T-helper 9 cell (primary cell): ENCODE measurements at regions not wholly inside any gene's neighbourhood (a gene's known extent, or its start where the extent isn't known, plus 50 kb on each side); places are given as distances from the start of the nearest gene placed in this dataset.

Source experiments
- DNase-seq: peaks from one replicate; pipeline ENCODE4 v3.0.0-alpha.2; 2020

DNA sequence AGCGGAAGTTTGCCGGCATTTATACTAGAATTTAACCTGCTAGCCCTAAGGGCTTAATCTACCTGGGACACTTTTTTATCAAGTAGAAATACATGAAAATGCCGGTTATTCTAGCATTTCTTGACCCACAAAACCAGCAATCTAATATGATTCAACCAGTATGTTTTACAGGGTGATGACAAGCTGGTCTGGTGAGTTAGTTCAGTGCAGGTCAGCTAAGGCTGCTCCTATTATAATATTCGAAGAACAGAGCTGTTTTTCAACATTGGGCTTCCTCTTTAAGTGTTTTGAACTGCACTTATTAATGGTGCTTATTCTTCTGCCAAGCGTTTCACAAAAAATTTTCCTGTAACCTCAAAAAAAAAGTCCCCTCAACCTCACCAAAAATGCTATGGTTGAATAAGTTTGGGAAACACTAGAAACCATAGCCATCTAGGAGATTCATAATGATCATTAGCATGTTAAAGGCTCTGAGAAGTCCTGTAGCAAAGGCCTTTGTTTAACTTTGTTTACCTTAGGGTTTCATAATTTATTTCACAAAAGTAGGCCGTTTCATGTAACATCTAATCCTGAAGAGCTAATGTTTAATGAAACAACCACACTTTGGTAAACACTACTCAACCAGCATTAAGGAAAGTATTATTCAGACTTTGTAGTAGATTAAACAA is 526.6 kb downstream of the KLF12 start:
- no peak for DNase-seq

DNA sequence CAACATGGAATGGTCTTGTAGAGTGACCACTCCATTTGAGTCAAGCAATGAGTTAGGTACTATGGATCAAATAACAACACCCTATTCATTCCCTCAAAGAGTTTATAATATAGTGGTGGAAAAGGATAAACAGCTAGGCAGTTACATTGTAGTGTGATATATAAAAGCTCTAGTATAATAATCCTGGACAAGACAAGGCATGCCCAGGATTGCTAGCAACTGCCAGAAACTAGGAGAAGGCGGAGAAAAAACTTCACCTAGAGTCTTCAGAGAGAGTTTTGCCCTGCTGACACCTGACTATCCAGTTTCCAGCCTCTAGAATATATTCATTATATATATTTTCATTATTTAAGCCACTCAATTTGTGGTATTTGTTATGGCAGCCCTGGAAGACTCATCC is 530.6 kb downstream of the KLF12 start:
- DNase-seq = no peak

DNA sequence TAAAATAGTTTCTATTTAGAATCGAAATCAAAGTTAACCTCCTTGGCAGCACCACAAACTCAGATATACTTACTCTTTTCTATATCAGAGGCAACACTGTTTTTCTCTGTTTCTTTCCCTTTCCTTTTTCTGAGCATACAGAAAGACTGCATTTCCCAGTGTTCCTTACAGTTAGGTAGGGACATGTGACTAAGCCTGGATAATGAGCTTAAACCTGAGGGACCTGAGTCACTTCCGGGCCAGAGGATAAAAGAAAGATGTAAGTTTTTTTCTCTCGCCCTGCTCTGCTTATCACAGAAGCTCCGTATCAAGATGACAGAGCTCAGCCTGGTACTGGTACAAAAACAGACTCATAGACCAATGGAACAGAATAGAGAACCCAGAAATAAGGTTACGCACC is 531.9 kb downstream of the KLF12 start:
- DNase-seq = no peak

DNA sequence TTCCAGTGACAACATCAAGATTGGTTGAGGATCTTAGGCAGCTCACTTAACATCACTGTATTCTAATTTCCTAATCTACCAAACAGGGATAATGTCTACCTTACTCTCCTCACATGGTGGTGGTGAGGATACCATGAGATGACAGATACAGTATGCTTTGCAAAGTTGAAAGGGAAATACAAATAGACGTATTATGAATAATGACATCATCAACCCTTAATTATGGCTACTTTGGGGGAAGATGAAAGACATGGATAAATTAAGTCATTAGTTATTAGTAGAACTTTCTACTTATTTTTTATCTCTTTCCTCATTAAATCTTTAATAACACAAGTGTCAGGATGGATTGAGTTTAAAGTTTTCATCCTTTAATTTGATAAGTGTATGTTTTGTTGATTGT is 532.5 kb downstream of the KLF12 start:
- no peak for DNase-seq

DNA sequence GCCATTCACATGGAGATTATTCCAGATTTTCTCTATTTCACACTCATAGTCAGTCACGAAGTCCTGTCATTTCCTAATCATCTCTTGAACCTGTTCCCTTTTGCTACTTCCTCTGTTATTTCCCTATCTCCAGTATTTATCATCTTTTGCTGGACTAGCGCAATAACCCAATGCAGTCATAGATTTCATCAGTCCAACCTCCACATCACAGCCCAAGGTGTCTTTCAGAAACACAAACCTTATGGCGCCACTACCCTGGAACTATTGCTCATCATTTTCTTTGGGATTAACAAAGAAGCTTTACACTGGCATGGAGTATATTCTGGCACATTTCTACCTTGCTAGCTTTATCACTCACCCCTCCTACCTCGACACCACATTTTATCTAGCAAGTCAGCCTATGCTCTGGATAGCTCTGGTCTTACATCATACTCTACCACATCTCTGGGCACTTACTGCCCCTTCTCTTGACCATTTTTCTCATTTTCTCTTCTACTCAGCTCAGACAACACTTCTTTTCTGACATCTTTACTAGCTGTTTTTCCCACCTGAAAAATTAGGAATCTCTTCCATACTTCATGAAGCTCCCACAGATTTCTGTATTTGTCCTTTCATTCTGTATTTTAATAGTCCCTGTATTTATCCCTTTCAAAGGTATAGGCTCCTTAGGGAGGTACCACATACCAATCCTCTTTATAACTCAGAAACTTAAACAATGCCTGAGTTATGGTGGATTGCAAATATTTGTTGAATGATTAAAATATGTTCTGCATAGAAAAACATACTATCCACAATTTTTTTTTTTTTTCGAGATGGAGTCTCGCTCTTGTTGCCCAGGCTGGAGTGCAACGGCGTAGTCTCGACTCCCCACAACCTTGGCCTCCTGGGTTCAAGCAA is 534.7 kb downstream of the KLF12 start:
- DNase-seq = no peak

DNA sequence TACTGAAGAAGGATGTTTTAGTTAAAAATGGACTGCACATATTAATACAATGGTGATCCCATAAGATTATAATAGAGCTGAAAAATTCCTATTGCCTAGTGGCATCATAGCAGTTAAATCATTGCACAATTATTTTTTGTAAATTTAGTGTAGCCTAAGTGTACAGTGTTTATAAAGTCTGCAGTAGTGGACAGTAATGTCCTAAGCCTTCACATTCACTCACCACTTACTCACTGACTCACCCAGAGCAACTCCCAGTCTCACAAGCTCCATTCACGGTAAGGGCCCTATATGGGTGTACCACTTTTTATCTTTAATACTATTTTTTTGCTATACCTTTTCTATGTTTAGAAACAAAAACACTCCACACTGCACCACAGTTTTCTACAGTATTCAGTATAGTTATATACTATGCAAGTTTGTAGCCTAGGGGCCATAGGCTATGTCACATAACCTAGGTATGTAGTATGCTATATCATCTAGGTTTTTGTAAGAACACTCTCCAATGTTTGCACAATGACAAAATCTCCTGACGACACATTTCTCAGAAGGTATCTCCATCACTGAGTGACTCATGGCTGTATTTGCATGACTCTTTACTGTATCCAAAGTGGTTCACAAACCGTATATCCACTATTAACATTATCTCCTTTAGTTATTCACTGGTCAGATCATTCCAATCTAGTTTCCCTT is 536.0 kb downstream of the KLF12 start:
- DNase-seq = no peak

DNA sequence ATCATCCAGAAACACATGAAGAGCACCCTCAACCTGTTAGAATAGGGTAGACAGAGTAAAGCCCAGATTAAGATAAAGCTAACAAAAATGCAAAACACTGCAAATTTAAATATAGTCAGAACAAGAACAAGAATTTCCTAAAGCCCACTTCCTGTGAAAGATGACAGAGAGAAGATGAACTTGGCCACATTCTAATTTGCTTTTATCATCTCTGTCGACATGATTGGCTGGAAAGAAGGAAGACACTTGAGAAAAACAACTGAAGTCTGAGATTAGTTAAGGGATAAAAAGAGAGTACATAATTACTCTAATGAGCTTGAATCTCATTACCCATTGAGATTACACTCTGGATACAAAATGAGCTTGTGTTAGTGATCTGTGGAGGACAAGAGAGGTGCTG is 537.6 kb downstream of the KLF5 start:
- no peak for DNase-seq

DNA sequence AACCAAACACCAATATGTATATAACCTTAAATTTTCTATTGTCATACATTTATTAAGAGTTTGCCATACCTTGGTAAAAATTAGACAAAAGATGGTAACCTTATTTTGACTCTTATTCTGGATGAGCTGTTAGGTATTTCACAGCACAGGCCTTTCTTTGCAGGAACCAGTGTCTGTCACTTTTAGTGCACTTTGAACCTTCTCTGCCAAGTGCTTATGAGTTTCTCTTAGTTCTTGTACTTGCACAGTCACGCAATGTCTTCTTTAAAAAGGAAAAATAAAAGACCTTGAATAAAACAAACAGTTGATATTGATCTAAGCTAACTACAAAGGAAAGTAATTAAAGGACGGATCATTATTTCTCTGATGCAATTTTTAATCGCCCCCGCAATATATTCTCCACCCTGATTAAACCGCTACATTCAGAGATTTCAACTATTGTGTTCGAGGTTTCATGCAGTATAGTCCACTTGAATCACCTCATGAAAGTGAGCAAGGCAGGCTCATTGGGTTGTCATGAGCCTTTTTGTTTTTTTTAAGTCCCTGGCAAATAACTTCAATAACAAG is 534.5 kb downstream of the KLF5 start:
- no peak for DNase-seq

DNA sequence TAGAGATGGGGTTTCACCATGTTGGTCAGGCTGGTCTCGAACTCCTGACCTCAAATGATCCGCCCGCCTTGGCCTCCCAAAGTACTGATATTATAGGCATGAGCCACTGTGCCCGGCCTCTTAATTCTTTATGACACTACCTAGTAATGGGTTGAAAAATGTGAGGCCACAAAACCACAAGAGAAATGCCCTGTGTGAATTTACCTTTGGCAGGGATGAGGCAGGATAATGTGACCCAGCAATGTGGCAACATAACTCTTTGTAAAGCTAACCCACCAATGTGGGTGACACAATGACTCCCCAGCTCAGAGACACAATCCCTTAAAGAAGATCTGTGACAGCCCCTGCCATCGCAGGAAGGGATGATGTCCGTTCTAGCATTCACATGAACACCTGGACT is 533.1 kb downstream of the KLF5 start:
- DNase-seq = no peak

DNA sequence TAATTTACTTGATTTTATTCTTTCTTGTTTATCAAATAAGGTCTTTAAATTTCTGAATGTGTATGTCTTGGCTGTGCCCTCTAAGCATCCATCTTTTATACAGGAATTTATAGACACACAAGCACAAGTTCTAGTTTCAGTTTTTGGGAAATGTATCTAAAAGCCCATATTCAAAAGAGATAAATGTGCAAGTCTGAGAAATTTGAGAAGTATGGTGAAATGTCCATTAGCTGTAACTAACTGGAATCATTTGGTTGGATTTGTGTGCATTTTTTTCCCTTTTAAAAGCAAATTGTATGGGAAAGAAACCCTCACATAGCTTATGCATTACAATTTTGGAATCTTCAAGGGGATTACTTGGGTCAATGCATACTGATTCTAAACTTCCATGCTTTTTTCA is 532.0 kb downstream of the KLF5 start:
- DNase-seq = no peak

DNA sequence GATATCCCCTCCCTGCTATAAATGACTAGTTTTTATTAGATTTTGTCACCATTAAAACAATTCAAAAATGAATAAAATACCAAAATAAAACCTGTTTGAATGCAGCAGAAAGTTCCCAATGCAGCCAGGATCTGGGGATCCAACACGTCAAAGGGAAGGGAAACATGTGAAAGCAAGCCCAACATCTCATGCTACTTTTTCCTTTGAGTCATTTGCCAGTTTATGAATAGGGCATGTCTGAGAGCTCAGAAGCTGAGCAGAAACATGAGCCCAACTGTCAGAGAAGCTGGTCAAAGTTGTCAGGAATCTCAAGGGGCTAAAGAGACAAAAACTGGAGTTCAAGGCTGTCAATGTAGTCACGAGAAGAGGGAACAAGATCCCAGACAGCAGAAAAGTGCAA is 526.4 kb downstream of the KLF5 start:
- DNase-seq = no peak

DNA sequence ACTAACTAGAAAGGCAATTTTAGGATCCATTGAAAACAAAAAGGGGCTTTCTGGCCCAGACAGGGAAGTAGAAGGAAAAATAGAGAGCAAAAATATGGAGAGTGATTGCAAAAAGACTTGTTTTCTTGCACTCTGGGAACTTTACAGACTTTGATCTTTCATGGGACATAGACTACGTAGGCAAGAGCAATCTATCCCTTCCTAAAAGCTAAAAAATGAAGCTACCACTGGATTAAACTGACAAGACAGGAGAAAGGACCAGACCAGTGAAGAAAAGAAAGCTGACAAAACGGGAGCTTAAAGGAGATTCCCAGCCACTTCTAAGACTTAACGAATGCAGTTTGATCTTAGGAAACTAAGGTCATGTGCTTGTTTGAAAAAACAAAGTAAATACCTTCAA is 524.5 kb downstream of the KLF5 start:
- no peak for DNase-seq

DNA sequence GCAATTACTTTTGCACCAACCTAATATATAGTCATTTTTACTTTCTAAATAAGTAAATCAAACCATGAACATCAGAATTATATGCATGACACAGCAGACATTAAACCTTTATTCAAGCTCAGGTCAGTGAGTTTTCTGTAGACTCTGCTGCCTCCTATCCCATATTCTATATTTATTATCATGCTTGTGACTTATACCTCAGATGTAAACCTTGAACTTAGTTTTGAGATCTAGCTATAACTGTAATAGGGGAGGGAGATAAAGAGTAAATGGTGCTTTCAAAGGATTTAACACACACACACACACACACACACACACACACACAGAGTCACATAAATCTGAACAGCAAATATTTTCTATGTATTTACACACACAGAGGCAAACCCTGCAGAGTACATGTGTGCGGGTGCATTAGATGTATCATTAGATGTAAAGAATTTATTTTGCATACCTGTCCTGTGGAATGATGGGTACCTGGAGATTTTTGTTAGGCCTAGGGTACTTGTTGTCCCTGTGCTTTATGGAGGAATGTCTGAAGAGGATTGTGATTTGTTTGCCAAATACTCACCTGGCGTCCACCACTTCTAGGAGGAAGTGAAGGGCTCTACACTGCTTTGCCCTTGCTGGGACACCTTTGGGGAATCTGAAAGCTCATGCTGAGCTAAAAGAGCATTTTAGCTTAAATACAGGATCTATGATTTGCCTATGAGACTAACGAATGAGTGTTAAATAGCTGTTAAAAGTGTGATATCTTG is 521.9 kb downstream of the KLF5 start:
- no peak for DNase-seq

DNA sequence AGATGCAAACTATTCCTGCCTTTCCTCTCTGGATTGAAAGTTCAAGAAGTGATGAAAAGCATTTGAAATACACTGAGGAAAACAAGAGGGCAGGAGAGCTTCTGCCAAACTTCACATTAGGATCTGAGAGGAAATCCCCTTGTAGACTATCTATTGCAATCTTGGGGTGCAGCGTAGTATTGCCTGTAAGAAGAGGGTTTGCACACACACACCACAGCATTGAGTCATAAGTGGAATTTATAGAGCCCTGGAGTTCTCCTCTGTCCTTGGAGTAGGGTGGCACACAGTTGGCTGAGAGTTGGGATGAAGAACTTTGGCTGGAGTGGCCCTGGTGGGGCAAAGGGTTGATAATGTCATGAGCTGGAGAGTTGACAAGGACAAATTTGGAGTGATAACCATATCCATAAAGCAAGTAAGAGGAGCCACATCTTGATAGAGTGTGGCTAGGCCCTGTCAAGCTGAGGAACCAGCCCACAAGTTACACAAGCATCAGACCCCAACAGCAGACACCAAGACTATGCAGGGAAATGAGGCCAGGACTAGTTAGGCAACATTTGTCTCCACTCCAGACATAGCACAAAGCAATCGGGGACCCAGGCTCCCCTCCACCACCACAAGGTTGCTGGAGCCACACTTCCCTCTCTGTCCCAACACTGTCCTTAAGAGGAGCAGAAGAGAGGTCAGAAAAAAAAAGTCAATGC is 520.9 kb downstream of the KLF5 start:
- DNase-seq = no peak

DNA sequence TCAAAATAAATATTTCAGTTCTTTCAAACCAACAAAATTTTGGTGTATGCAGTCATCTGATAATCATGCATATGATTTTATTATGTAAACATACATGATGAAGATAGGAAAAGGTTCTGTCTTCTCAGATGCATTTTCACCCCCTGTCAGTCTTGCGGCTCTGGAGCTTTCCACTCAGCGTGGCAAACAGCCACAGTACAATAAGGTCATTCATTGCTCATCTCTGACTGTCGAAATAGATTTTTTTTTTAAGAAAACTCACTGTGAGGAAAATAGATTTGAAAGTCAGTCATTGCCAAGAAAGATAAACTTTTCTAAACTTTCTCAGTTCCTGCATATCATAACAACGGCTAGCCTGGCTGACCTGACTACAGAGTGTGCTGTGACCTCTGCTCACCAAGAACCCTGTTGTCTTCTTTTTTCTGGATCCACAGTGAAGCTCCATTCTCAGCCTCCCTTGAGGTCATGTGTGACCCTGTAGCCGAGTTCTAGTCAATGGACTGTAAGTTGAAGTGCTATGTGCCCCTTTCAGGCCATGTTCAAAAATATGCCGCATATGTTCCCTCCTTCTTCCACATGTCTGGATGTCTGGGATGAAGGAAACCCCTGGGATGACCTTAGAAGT is 519.6 kb downstream of the KLF5 start:
- DNase-seq = no peak

DNA sequence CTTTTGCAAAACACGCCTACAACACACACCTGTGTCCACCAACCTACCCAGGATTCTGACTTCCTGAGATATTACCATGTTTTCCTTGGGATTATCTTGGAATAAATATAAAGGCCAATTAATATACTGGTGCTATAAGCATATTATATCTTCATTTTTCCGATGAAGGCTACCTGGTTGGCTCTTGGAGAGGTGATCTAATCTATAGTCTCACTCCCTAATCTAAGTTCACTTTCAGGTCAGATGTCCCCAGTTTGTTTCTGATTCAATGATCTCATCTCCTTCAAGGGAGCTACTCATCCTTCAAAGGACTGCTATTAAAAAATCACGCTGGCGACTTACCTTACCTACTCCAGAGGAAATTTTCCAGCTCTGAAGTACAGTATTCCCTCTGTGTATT is 517.5 kb downstream of the KLF5 start:
- DNase-seq = no peak

DNA sequence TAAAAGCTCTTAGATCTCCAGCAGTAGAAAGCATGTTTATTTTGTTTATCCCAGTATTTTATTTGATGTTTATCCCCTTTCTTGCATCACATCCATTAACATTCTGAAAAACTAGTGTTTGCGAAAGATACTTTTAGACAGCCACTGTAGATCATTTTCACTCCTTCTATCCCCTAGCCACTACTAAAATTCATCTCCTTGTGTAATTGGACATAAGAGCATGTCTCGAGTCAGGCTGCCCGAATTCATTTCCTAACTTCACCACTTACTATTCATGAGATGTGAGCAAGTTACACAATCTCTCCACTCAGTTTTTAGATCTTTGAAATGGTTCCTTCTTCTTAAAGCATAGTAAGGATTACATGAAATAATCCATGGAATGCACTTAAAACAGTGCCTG is 514.0 kb downstream of the KLF5 start:
- no peak for DNase-seq

DNA sequence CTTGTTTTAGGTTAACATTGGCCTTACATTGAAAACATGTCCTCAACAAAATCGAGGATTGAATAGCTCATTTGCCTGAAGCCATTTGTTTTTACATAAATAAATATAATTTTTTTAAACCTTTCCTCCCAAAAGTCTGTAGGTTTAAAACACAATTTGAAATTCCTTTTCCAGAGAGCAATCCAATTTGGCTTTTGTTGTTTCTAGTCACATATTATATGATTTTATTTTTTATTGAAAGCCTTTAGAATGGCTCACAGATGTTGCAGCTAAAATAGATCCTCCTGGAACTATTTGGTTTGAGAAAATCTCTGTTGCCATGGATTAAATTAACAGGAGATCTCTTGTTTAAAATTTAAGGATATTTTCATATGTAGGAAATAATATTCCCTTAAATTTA is 512.6 kb downstream of the KLF5 start:
- no peak for DNase-seq

DNA sequence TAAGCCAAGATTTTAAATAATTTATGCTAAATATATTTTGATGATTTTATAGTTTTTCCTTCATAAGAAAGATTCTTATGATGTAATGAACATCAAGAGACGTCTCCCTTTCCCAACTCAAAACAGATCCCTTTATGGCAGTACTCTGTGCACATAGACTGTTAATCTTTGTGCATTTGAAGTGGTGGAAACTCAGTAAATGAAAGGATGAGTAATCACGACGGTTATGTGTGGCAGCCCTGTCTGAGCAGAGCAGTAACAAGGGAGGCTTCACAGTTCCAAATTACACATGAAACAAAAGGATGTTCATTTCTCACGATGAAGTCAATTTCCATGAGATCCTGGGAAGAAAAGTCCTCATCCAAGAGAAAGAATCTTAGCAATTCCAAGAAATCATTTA is 498.1 kb downstream of the KLF5 start:
- no peak for DNase-seq

DNA sequence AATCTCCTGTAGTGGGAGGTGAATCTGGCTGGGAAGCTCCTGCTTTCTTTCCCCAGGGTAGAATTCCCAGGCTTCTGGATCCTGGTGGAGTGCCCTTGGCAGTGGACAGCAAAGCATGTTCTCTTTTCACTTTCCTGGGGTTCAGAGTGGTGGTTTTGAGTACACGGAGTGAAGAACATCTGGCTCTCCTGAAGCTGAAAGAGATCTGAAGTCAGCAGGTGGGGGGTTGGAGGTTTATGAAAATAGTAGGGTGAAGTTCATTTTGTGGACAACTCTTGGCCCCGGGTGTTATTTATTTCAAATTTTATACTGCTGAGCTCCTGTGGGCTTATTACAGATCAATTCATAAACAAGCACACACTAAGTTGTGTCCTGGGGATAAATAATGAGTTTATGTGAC is 497.3 kb downstream of the KLF5 start:
- DNase-seq = no peak

DNA sequence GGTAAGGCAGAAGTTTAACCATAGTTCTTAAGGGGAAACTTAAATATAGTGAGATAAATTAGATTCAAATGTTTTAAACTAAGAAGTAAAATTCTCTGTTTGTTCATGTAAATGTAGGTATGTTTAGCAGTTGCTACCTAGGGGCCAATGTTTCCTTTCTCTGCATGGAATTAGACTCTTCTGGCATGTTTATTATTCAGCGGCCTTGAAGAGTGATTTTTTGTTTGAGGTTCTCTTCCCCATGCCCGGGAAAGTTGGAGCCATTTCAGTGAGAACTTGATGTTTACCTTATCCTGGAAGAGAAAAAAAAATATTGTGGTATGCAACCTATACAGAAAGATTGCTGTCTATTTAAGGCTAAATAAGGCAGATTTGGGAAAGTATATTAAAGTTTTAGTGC is 492.9 kb downstream of the KLF5 start:
- DNase-seq = no peak

DNA sequence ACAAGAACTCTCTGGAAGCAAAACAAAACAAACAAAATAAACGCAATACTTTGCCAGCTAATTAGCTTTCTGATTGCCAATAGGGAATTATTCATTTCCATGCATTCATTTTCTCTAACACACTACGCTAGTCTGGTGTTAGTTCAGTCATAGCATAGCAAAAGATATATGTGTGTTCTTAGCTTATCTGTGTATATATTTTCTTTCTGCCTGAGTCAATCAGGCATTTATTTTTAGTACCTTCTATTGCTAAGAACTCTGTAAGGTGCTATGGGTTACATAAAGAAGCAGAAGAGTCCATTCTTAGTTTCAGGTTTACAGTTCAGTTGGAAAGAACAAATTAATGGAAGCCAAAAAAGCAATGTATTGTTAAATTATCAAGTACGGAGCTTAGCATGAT is 490.9 kb downstream of the KLF5 start:
- DNase-seq = no peak
